Tibial nerve (tissue), 4 donors: ENCODE measurements at regions not wholly inside any gene's neighbourhood (a gene's known extent, or its start where the extent isn't known, plus 50 kb on each side); places are given as distances from the start of the nearest gene placed in this dataset.

Experiments
- CTCF ChIP-seq, 5 experiments: fragments of 200-600 bp in 3 of 5; fragments of 450-650 bp in 2 of 5; sonication (generic) in 3 of 5; IDR thresholded peaks; one replicate each; pipeline ENCODE4 v1.5.1; 2016 to 2019; ENCODE audit warnings: antibody characterized with exemption in 5 of 5, mild to moderate bottlenecking in 3 of 5, moderate library complexity in 2 of 5
- EP300 ChIP-seq, 2 donors: sonication (generic); formaldehyde crosslinking; IDR thresholded peaks; one replicate each; pipeline ENCODE4 v1.6.1; 2017; ENCODE audit warnings: antibody characterized with exemption in 2 of 2, mild to moderate bottlenecking in 1 of 2

- TF ChIP-seq CTCF (IDR thresholded peaks at IDR 0.05): no peak
- TF ChIP-seq EP300 (IDR thresholded peaks at IDR 0.05): no peak
Measured at GRCh38 chr18:73579698-73580097, 567.9 kb downstream of the FBXO15 start.
